Myocyte (in vitro differentiated cells): ENCODE measurements at regions not wholly inside any gene's neighbourhood (a gene's known extent, or its start where the extent isn't known, plus 50 kb on each side); places are given as distances from the start of the nearest gene placed in this dataset.

Experiments used
- DNase-seq: peaks from one replicate; pipeline ENCODE4 v3.0.0-alpha.2; 2012; ENCODE audit warnings: low read depth

GRCh38 chr14:36245223-36245622 lies 68.7 kb upstream of the PTCSC3 start:
- no peak for DNase-seq

GRCh38 chr14:36243183-36243582 lies 66.7 kb upstream of the PTCSC3 start:
- no peak for DNase-seq

- no peak for DNase-seq
Observed at GRCh38 chr14:36241183-36241582, 64.7 kb upstream of the PTCSC3 start.

DNA sequence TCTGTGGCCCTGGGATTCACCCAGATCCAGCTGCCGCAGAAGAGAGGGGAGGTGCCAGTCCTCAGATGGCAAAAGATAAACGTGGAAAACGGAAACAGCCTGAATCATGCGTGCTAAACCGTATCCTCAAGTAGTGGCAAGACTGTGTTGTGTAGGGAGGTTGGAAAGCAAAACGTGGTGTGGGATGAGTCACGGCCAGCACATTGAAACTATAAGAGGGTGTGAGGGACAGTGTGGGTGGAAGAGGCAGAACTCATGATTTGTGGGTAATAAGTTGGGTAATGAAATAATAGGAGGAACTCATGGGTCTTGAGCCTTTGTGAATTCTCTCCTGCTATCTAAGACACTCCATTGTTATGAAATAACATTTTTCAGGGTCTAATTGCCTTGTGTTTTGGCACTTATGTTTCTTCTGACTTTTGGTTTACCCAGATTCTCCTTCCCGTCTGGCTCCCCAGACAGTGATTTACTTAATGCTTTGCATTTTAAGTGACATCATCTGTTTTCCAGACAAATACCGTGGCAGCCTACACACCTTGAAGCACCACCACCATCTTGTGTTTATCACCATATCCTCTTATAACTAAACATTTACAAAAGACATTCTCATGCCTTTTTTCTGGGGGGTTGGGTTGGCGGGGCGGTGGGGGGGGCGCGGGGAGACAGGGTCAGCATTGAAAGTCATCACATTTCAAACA lies 62.3 kb upstream of the PTCSC3 start:
- DNase-seq, result peak; percentile 18

- no peak for DNase-seq
Observed at GRCh38 chr14:36233217-36233616, 56.7 kb upstream of the PTCSC3 start.

GRCh38 chr14:36229262-36229661 lies 52.7 kb upstream of the PTCSC3 start:
- DNase-seq, result no peak

DNA sequence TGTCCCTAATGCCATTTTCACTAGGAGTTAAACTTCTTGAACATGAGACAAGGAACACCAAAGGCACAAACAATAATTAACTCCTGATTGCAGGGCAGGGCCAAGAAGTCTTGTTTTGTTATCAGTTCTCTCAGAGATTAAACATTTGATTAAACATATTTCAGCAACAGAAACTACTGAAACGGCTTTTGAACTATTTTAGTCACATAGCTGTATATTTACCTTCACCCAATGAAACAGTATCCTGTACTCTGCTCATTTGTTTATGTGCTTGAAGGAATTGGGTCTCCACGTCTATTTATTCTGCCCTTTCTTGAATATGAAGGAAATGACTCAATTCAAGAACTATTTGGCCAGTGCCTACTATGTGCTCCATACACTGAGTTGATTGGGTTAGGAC lies 51.3 kb upstream of the PTCSC3 start:
- no peak for DNase-seq

GRCh38 chr14:36227344-36227743 lies 50.8 kb upstream of the PTCSC3 start:
- DNase-seq, result no peak
